ENCODE measurements at regions not wholly inside any gene's neighbourhood (a gene's known extent, or its start where the extent isn't known, plus 50 kb on each side); places are given as distances from the start of the nearest gene placed in this dataset.

DNA sequence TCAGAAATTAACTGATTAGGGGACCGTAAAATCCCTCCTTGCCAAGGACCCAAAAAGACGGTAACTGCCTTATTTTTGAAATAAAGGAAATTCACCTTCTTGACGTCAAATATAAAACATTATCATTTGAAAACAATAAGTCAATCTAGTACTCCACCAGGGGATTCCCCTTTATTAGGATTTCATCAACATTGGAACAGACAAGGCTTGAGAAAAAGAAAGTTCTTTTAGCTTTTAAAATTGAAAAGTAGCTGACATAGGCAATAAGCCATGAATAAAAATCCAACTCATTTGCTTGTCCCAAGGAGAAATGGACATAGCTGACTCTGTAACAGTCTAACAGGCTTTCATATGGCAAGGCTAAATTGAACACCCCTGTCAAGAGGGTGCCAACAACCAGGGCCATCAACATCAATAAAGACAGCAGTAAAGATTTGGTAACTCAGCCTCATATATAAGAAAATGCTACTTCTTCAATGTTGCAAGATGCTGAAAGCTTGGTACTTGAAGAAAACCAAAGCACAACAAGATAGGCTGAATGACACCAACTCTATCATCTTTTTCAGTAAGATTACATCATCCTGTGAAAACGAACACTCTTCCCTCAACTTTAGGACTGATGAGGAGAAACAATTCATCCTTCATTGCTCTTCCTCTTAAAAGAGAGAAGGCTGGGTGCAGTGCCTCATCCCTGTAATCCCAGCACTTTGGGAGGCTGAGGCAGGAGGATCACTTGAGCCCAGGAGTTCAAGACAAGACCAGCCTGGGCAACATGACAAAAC is 121.0 kb upstream of the PRDM1 start:
- DNase-seq, result no peak
- H3K4me3 ChIP-seq, result no peak overlapping the region
- H3K36me3 ChIP-seq, result no peaks in the 10 kb centered on the region
- no peaks in the 10 kb centered on the region for H3K9me3 ChIP-seq
- intact Hi-C loops (cut with DNase I; ENCODE audit: low total_unique reads), result no loop called here
- no peaks in the 10 kb centered on the region for H3K27me3 ChIP-seq
- TF ChIP-seq, protein P1, sequence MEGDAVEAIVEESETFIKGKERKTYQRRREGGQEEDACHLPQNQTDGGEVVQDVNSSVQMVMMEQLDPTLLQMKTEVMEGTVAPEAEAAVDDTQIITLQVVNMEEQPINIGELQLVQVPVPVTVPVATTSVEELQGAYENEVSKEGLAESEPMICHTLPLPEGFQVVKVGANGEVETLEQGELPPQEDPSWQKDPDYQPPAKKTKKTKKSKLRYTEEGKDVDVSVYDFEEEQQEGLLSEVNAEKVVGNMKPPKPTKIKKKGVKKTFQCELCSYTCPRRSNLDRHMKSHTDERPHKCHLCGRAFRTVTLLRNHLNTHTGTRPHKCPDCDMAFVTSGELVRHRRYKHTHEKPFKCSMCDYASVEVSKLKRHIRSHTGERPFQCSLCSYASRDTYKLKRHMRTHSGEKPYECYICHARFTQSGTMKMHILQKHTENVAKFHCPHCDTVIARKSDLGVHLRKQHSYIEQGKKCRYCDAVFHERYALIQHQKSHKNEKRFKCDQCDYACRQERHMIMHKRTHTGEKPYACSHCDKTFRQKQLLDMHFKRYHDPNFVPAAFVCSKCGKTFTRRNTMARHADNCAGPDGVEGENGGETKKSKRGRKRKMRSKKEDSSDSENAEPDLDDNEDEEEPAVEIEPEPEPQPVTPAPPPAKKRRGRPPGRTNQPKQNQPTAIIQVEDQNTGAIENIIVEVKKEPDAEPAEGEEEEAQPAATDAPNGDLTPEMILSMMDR (IDR thresholded peaks at IDR 0.05), result no peak
- TF ChIP-seq POLR2A (IDR thresholded peaks at IDR 0.05), result no peak
- H3K4me1 ChIP-seq, result no peaks in the 10 kb centered on the region
- H3K27ac ChIP-seq, result peak overlapping the region in 1 of 2 donors; percentile 18

DNA sequence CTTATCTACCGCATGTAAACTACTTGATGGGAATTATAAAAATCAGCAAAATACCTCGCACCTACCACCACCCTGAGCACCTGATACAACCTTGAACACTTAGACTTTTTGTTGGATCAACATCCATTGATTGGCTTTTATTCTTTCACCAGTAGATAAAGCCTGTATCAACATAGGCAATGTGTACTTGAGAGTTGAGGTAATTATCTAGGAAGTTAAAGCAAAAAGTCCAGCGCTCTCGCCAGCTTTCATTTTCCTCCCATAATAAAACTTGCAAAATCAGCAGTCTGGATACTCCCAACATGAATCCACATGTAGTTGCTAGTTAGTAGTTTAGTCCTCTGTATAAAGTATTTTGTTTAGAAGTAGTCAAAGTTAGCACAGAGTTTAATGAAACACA is 132.0 kb upstream of the PRDM1 start:
- Histone ChIP-seq H3K4me3 (no peak overlapping the region), H3K9me3 (no peaks in the 10 kb centered on the region), H3K4me1 (no peaks in the 10 kb centered on the region), H3K36me3 (no peaks in the 10 kb centered on the region), H3K27me3 (no peaks in the 10 kb centered on the region), H3K27ac (no peak overlapping the region)
- no peak for DNase-seq
- TF ChIP-seq, protein P1 (IDR thresholded peaks at IDR 0.05), result no peak
- TF ChIP-seq POLR2A (IDR thresholded peaks at IDR 0.05), result no peak
- intact Hi-C loops (cut with DNase I; ENCODE audit: low total_unique reads), result no loop called here

DNA sequence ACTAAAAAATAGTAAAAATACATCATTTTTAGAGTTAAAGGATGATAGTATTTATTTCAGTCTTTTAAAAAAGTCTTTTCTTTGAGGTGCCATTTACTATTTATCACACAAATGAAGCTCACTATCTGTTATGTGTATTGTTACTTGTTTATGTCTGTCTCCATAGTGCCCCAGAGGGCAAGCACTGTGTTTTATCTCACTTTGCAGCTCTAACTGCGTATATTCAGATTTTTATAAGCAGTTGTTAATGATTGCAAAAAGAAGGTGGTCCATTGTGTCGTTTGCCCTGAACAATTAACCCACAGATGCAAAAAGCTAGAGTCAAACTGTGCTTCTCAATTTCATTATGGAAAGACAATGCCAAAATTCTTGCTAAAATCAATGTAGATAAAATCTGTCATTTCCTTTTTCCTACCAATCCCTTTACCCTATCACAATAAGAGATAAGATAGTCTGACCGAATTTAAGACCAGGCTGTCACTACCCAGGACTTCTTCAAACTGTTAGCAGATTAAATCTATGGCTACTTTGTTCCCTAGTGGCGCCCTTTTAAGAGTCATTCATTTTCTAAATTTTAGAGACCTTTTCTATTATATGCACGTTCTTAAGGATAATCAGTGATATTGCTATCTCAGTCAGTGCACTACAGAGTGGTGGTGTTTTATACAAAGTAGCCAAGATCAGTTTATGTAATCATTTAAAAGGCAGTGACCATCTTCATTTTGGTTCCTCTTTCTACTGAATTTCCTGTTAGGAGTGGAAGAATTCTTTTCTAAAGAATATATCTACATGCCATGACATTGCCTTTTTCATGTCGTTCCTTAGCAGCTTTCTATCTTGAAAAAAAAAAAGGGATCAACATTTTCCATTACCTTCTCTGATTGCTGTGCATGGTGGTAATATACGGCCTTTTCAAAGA is 133.1 kb upstream of the PRDM1 start:
- H3K4me3 ChIP-seq, result no peak overlapping the region
- no peaks in the 10 kb centered on the region for H3K36me3 ChIP-seq
- no peaks in the 10 kb centered on the region for H3K4me1 ChIP-seq
- DNase-seq, result no peak
- H3K9me3 ChIP-seq, result no peaks in the 10 kb centered on the region
- intact Hi-C loops (cut with DNase I; ENCODE audit: low total_unique reads), result no loop called here
- H3K27ac ChIP-seq, result no peak overlapping the region
- TF ChIP-seq POLR2A (IDR thresholded peaks at IDR 0.05), result no peak
- TF ChIP-seq, protein P1 (IDR thresholded peaks at IDR 0.05), result no peak
- no peaks in the 10 kb centered on the region for H3K27me3 ChIP-seq

DNA sequence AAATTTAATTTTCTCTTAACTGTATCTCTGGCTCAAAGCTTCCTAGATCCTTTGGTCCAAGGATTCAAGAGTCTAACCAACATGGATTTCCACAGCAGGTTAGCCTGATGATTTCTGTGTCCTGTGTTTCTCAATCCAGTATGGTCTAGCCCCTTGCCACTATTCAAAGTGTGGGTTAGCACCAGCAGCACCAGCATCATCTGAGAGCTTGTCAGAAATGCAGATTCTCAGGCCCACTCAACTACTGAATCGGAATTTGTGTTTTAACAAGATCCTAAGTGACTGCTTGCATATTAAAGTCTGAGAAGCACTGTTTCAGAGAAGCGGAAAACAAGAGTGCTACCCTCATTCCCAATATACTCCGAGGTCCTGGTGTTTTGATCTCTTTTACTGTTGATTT is 133.8 kb upstream of the PRDM1 start:
- no peaks in the 10 kb centered on the region for H3K27me3 ChIP-seq
- TF ChIP-seq POLR2A (IDR thresholded peaks at IDR 0.05), result no peak
- TF ChIP-seq, protein P1 (IDR thresholded peaks at IDR 0.05), result no peak
- no peaks in the 10 kb centered on the region for H3K9me3 ChIP-seq
- H3K36me3 ChIP-seq, result no peaks in the 10 kb centered on the region
- no peaks in the 10 kb centered on the region for H3K4me1 ChIP-seq
- no peak overlapping the region for H3K4me3 ChIP-seq
- DNase-seq, result no peak
- no peak overlapping the region for H3K27ac ChIP-seq
- intact Hi-C loops (cut with DNase I; ENCODE audit: low total_unique reads), result no loop called here

DNA sequence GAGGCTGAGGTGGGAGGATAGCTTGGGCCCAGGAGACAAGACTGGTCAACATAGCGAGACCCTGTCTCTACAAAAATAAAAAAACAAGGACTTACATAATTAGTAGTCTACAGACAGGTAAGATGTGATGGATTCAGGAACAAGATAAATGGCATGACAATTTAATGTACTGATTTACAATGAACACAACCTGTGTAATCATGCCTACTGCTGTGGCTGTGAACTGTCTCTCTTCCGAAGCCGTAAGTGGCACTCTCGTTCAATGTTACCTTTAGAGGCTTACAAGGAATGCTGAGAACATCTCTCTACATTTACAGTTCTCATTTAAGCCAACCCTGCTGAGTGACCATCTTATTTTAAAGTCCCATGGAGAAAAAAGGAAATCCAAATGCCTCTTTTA is 134.8 kb upstream of the PRDM1 start:
- Histone ChIP-seq H3K4me1 (no peaks in the 10 kb centered on the region), H3K36me3 (no peaks in the 10 kb centered on the region), H3K4me3 (no peak overlapping the region), H3K9me3 (no peaks in the 10 kb centered on the region), H3K27me3 (no peaks in the 10 kb centered on the region), H3K27ac (no peak overlapping the region)
- TF ChIP-seq POLR2A (IDR thresholded peaks at IDR 0.05), result no peak
- TF ChIP-seq, protein P1 (IDR thresholded peaks at IDR 0.05), result no peak
- no peak for DNase-seq
- intact Hi-C loops (cut with DNase I; ENCODE audit: low total_unique reads), result no loop called here
